ENCODE measurements at regions not wholly inside any gene's neighbourhood (a gene's known extent, or its start where the extent isn't known, plus 50 kb on each side); places are given as distances from the start of the nearest gene placed in this dataset.
"Not testable (repeated sequence)": the region's sequence is repeated elsewhere in the genome, so short reads cannot be mapped to it uniquely, and the experiment has no call there.

GRCh38 chr14:46596236-46596635 is 55.3 kb downstream of the RPL10L start:
- DNase-seq (ENCODE audit: extremely low read depth, low read depth, low spot score), result no peak

- no peak for DNase-seq (ENCODE audit: extremely low read depth, low read depth, low spot score)
These were observed 68.8 kb downstream of the RPL10L start for GRCh38 chr14:46582826-46583225.

- peak; percentile 47 for DNase-seq (ENCODE audit: extremely low read depth, low read depth, low spot score)
These were observed 70.4 kb downstream of the RPL10L start for GRCh38 chr14:46581036-46581671.

- peak; percentile 55 for DNase-seq (ENCODE audit: extremely low read depth, low read depth, low spot score)
These were observed 76.6 kb downstream of the RPL10L start for GRCh38 chr14:46574978-46575375.

GRCh38 chr14:46574221-46574977 is 77.2 kb downstream of the RPL10L start:
- peak; percentile 79 for DNase-seq (ENCODE audit: extremely low read depth, low read depth, low spot score)

GRCh38 chr14:46573498-46573897 is 78.1 kb downstream of the RPL10L start:
- DNase-seq (ENCODE audit: extremely low read depth, low read depth, low spot score), result no peak

- DNase-seq (ENCODE audit: extremely low read depth, low read depth, low spot score), result no peak
These were observed 79.6 kb downstream of the RPL10L start for GRCh38 chr14:46571970-46572369.

- DNase-seq (ENCODE audit: extremely low read depth, low read depth, low spot score), result not testable (repeated sequence)
These were observed 83.4 kb downstream of the RPL10L start for GRCh38 chr14:46568161-46568560.

GRCh38 chr14:46550836-46551235 is 100.7 kb downstream of the RPL10L start:
- DNase-seq (ENCODE audit: extremely low read depth, low read depth, low spot score), result no peak

- DNase-seq (ENCODE audit: extremely low read depth, low read depth, low spot score), result no peak
These were observed 110.6 kb downstream of the RPL10L start for GRCh38 chr14:46540986-46541385.

GRCh38 chr14:46519121-46519520 is 132.5 kb downstream of the RPL10L start:
- no peak for DNase-seq (ENCODE audit: extremely low read depth, low read depth, low spot score)

- DNase-seq (ENCODE audit: extremely low read depth, low read depth, low spot score), result not testable (repeated sequence)
These were observed 142.8 kb downstream of the RPL10L start for GRCh38 chr14:46508752-46509151.

GRCh38 chr14:46499521-46499920 is 152.1 kb downstream of the RPL10L start:
- DNase-seq (ENCODE audit: extremely low read depth, low read depth, low spot score), result no peak

GRCh38 chr14:46496409-46496808 is 155.2 kb downstream of the RPL10L start:
- no peak for DNase-seq (ENCODE audit: extremely low read depth, low read depth, low spot score)

GRCh38 chr14:46490238-46490685 is 161.3 kb downstream of the RPL10L start:
- no peak for DNase-seq (ENCODE audit: extremely low read depth, low read depth, low spot score)

- no peak for DNase-seq (ENCODE audit: extremely low read depth, low read depth, low spot score)
These were observed 163.2 kb downstream of the RPL10L start for GRCh38 chr14:46488374-46488773.

- DNase-seq (ENCODE audit: extremely low read depth, low read depth, low spot score), result no peak
These were observed 163.8 kb downstream of the RPL10L start for GRCh38 chr14:46487582-46488350.

GRCh38 chr14:46482200-46482599 is 169.4 kb downstream of the RPL10L start:
- no peak for DNase-seq (ENCODE audit: extremely low read depth, low read depth, low spot score)

GRCh38 chr14:46480817-46481216 is 170.8 kb downstream of the RPL10L start:
- DNase-seq (ENCODE audit: extremely low read depth, low read depth, low spot score), result no peak

- DNase-seq (ENCODE audit: extremely low read depth, low read depth, low spot score), result no peak
These were observed 179.3 kb downstream of the RPL10L start for GRCh38 chr14:46472261-46472660.

- DNase-seq (ENCODE audit: extremely low read depth, low read depth, low spot score), result no peak
These were observed 187.2 kb downstream of the RPL10L start for GRCh38 chr14:46464341-46464740.

GRCh38 chr14:46451800-46452199 is 199.8 kb downstream of the RPL10L start:
- no peak for DNase-seq (ENCODE audit: extremely low read depth, low read depth, low spot score)

All from glomerular endothelial cell (primary cell).